ENCODE measurements at regions not wholly inside any gene's neighbourhood (a gene's known extent, or its start where the extent isn't known, plus 50 kb on each side); places are given as distances from the start of the nearest gene placed in this dataset.
"Not testable (repeated sequence)": the region's sequence is repeated elsewhere in the genome, so short reads cannot be mapped to it uniquely, and the experiment has no call there.

DNA sequence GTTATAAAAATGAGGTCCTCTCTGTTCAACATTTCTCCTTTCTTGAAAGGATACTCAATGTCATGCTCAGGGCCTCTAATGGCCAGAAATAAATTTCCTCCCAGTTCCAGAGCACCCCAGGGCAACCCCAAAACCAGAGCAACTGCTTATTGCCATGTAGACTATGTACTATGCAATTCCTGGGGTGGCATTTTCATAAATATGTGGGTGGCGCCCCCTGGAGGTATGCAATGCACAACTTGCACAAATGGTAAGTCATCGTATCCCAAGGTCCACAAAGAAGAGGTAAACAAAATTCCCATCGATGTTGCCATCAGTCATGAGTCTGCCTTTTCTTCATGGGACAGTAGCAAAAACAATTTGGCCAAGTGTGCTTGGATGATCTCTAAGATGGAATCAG lies 98.6 kb upstream of the DEFB108B start:
- TF ChIP-seq, protein P1, sequence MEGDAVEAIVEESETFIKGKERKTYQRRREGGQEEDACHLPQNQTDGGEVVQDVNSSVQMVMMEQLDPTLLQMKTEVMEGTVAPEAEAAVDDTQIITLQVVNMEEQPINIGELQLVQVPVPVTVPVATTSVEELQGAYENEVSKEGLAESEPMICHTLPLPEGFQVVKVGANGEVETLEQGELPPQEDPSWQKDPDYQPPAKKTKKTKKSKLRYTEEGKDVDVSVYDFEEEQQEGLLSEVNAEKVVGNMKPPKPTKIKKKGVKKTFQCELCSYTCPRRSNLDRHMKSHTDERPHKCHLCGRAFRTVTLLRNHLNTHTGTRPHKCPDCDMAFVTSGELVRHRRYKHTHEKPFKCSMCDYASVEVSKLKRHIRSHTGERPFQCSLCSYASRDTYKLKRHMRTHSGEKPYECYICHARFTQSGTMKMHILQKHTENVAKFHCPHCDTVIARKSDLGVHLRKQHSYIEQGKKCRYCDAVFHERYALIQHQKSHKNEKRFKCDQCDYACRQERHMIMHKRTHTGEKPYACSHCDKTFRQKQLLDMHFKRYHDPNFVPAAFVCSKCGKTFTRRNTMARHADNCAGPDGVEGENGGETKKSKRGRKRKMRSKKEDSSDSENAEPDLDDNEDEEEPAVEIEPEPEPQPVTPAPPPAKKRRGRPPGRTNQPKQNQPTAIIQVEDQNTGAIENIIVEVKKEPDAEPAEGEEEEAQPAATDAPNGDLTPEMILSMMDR (IDR thresholded peaks at IDR 0.05): peak; percentile 11
- intact Hi-C loops (cut with DNase I); H3K4me3 ChIP-seq; H3K27ac ChIP-seq; H3K36me3 ChIP-seq; DNase-seq; ATAC-seq; H3K4me1 ChIP-seq; H3K27me3 ChIP-seq (ENCODE audit: low read depth); H3K9me3 ChIP-seq: not testable (repeated sequence)

DNA sequence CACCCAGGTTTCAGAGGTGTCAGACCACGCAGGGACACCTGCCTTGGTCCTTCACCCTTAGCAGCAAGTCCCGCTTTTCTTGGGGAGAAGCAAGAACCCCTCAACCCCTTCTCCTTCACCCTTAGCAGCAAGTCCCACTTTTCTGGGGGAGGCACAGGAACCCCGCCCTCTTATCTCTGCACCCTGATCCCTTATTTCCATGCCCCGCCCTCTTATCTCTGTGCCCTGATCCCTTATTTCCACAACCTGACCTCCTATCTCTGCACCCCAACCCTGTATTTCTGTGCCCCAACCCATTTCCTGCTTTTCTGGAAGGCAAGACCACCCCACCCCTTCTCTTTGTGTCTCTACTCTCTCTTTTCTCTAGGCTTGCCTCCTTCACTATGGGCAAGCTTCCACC lies 94.7 kb upstream of the DEFB108B start:
- H3K4me1 ChIP-seq; H3K4me3 ChIP-seq; H3K36me3 ChIP-seq; H3K27me3 ChIP-seq (ENCODE audit: low read depth); intact Hi-C loops (cut with DNase I); ATAC-seq; H3K27ac ChIP-seq; DNase-seq; H3K9me3 ChIP-seq: not testable (repeated sequence)

DNA sequence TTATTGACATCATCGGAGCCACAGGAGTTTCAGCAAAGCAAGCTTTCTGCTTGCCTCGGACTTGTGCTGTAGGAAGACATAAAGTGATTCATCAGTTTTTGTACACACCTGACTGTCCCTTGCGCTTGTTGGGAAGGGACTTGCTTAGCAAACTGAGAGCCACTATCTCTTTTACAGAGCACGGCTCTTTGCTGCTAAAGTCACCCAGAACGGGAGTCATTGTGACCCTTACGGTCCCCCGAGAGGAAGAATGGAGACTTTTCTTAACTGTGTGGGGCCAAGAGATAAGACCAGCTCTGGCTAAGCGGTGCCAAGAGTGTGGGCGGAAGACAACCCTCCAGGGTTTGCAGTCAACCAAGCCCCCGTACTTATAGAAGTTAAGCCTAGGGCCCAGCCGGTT lies 89.6 kb upstream of the DEFB108B start:
- intact Hi-C loops (cut with DNase I); H3K9me3 ChIP-seq; ATAC-seq; DNase-seq; H3K27me3 ChIP-seq (ENCODE audit: low read depth); H3K4me3 ChIP-seq; H3K4me1 ChIP-seq; H3K36me3 ChIP-seq; H3K27ac ChIP-seq: not testable (repeated sequence)

DNA sequence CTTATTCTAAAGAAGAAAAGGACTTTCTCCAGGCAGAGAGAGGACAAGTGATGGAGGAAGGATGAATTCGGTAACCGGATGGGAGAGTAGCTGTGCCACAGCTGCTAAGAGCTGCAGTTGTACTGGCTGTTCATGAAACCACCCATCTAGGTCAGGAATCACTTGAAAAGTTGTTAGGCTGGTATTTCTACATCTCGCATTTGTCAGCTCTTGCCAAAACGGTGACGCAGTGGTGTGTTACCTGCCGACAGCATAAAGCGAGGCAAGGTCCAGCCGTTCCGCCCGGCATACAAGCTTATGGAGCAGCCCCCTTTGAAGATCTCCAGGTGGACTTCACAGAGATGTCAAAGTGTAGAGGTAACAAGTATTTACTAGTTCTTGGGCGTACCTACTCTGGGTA lies 87.3 kb upstream of the DEFB108B start:
- intact Hi-C loops (cut with DNase I); ATAC-seq; H3K4me1 ChIP-seq; H3K9me3 ChIP-seq; H3K27me3 ChIP-seq (ENCODE audit: low read depth); H3K36me3 ChIP-seq: not testable (repeated sequence)
- Histone ChIP-seq H3K4me3 (peak overlapping the region; percentile 37), H3K27ac (peak overlapping the region; percentile 86)
- peak; percentile 55 for DNase-seq

DNA sequence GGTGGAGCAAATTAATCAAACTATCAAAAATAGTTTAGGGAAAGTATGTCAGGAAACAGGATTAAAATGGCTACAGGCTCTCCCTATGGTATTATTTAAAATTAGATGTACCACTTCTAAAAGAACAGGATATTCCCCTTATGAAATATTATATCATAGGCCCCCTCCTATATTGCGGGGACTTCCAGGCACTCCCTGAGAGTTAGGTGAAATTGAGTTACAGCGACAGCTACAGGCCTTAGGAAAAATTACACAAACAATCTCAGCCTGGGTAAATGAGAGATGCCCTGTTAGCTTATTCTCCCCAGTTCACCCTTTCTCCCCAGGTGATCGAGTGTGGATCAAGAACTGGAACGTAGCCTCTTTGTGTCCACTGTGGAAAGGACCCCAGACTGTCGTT lies 86.7 kb upstream of the DEFB108B start:
- intact Hi-C loops (cut with DNase I); ATAC-seq; DNase-seq; H3K4me1 ChIP-seq; H3K36me3 ChIP-seq; H3K9me3 ChIP-seq; H3K27me3 ChIP-seq (ENCODE audit: low read depth): not testable (repeated sequence)
- TF ChIP-seq, protein P1 (IDR thresholded peaks at IDR 0.05): peak; percentile 16
- H3K27ac ChIP-seq: peak overlapping the region; percentile 86
- peak overlapping the region; percentile 37 for H3K4me3 ChIP-seq

DNA sequence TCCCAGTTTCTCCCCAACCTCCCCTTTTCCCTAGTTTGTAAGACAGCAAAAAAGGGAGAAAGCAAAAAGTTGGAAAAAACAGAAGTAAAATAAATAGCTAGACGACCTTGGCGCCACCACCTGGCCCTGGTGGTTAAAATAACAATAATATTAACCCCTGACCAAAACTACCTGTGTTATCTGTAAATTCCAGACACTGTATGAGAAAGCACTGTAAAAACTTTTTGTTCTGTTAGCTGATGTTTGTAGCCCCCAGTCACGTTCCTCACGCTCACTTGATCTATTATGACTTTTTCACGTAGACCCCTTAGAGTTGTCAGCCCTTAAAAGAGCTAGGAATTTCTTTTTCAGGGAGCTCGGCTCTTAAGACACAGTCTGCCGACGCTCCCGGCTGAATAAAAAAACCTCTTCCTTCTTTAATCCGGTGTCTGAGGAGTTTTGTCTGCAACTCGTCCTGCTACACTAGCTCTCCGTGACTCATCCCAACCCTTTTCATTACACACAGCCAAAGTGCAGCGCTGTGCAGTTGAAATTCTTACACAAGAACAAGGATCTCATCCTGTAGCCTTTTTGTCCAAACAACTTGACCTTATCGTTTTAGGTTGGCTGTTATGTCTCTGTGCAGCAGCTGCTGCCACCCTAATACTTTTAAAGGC lies 83.9 kb upstream of the DEFB108B start:
- H3K9me3 ChIP-seq; ATAC-seq; H3K4me3 ChIP-seq; H3K27me3 ChIP-seq (ENCODE audit: low read depth); H3K4me1 ChIP-seq; intact Hi-C loops (cut with DNase I); H3K36me3 ChIP-seq; H3K27ac ChIP-seq; DNase-seq: not testable (repeated sequence)

DNA sequence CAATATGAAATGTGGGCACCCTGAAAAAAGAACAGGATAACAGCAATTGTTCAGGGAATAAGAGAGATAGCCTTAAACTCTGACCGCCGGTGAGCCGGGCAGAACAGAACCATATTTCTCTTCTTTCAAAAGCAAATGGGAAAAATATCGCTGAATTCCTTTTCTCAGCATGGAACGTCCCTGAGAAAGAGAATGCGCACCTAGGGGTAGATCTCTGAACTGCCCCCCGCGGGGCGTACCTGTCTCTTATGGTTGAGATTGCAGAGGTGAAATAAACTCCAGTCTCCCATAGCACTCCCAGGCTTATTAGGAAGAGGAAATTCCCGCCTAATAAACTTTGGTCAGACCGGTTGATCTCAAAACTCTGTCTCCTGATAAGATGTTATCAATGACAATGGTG lies 82.1 kb upstream of the DEFB108B start:
- intact Hi-C loops (cut with DNase I); H3K27ac ChIP-seq; H3K4me1 ChIP-seq; H3K27me3 ChIP-seq (ENCODE audit: low read depth); H3K4me3 ChIP-seq; H3K9me3 ChIP-seq; DNase-seq; ATAC-seq; H3K36me3 ChIP-seq: not testable (repeated sequence)

DNA sequence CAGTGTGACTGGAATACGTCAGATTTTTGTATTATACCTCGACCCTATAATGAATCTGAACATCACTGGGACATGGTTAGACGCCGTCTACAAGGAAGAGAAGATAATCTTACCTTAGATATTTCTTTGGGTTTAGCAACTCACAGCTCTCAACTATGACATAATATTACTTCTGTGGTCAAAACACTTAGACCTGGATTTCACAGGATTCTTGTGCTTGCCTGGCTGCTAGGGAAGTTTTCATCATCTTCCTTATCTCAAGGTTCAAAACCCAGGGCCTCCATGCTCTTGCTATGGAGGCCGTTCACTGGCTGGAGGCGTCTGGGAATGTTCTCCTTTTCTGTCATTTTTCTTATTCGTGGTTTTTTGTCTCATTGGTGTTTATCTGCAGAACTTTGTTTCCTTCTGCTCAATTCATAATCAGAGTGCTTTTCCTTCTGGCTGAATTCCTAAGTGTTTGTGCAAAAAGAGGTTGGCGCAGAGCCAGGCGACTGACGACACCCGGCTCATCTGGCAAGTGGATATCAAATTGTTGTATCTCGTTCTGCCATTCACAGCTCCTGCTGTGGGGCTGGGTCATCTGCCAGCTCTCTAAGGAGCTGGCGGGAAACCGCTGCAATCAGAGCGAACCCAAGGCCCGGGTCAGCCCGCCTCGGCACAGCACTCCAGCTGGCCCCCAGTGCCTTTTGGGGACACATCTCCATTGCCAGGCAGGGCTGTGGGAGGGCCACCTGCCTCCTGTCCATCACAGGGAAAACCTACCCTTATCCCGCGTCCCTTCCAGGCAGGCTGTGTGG lies 68.1 kb upstream of the DEFB108B start:
- not testable (repeated sequence) for ATAC-seq, H3K27ac ChIP-seq, DNase-seq

DNA sequence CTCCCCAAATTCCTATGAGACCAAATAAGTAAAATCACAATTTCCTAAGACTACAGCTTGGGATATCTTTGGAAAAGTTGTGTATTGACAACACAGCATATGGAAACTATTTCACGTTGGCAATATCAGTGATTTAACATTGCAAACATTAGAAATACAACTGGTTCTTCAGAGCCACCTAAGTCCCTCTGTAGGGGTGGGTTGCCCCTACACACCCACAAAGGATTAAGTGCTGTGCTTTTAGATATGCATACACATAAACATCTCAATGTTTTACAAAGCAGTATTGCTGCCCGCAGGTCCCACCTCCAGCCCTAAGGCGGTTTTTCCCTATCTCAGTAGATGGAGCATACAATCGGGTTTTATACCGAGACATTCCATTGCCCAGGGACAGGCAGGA lies 66.0 kb upstream of the DEFB108B start:
- H3K27ac ChIP-seq; H3K36me3 ChIP-seq; H3K9me3 ChIP-seq; H3K4me1 ChIP-seq; intact Hi-C loops (cut with DNase I); H3K4me3 ChIP-seq; ATAC-seq; DNase-seq; H3K27me3 ChIP-seq (ENCODE audit: low read depth): not testable (repeated sequence)

More for the DNA sequence above, 68.1 kb upstream of the DEFB108B start:
- H3K4me1 ChIP-seq; H3K9me3 ChIP-seq; H3K27me3 ChIP-seq (ENCODE audit: low read depth); H3K36me3 ChIP-seq; H3K4me3 ChIP-seq; intact Hi-C loops (cut with DNase I): not testable (repeated sequence)

DNA sequence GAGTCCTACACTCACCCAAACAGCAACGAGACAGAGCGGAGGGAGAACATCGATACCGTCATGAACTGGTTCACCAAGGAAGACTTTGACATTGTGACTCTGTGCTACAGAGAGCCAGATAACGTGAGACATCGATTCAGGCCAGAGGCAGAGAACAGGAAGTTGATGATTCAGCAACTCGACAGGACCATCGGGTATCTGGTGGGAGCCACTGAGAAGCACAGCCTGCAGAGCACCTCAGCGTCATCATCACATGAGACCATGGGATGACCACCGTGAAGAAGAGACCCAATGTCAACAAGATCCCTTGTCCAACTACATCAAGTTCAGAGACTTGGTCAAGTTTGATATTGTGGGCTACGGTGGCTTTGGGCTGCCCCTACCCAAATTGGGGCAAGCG lies 60.8 kb upstream of the DEFB108B start:
- intact Hi-C loops (cut with DNase I); H3K36me3 ChIP-seq; H3K4me3 ChIP-seq; DNase-seq; H3K27ac ChIP-seq; H3K4me1 ChIP-seq; H3K27me3 ChIP-seq (ENCODE audit: low read depth); ATAC-seq; H3K9me3 ChIP-seq: not testable (repeated sequence)
